ENCODE measurements at regions not wholly inside any gene's neighbourhood (a gene's known extent, or its start where the extent isn't known, plus 50 kb on each side); places are given as distances from the start of the nearest gene placed in this dataset.

DNA sequence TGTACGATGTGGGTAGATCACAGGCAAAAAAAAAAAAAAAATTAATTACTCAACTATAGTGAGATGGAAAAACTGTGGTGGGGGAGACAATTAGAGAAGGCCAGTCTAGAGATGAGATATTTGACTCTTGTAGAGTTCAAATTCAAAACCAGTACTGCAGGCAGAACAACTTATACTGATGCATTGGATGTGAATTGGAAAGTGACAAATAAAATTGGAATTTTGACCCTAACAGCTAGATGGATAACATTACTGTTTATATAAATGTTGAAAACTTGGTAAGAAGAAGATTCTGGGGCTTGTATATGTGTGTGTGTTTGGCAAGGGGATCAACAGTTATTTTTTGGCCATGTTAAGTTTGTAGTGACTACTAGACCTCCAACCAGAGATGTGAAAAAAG lies 256.9 kb downstream of the RND3 start:
- TF ChIP-seq, protein P1, sequence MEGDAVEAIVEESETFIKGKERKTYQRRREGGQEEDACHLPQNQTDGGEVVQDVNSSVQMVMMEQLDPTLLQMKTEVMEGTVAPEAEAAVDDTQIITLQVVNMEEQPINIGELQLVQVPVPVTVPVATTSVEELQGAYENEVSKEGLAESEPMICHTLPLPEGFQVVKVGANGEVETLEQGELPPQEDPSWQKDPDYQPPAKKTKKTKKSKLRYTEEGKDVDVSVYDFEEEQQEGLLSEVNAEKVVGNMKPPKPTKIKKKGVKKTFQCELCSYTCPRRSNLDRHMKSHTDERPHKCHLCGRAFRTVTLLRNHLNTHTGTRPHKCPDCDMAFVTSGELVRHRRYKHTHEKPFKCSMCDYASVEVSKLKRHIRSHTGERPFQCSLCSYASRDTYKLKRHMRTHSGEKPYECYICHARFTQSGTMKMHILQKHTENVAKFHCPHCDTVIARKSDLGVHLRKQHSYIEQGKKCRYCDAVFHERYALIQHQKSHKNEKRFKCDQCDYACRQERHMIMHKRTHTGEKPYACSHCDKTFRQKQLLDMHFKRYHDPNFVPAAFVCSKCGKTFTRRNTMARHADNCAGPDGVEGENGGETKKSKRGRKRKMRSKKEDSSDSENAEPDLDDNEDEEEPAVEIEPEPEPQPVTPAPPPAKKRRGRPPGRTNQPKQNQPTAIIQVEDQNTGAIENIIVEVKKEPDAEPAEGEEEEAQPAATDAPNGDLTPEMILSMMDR (IDR thresholded peaks at IDR 0.05) = no peak
- TF ChIP-seq POLR2A (IDR thresholded peaks at IDR 0.05) = no peak
